ENCODE measurements at regions not wholly inside any gene's neighbourhood (a gene's known extent, or its start where the extent isn't known, plus 50 kb on each side); places are given as distances from the start of the nearest gene placed in this dataset.

DNA sequence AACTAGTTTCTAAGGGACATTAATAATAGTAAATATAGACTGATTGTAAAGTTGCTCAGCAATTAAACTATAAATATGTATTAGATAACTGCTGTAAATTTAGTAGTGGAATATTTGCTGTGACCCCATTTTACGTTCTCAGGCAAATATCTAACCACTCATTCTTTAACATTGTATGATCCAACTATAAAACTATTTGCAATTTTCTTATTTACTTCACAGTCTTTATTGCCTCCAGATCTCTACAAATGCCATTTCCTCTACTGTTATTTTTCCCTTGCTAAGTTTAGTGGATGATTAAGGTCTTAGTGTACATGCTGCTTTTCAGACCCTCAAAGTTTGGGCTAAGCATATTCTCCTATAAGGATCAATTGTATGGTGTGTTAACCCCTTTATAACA is 526.2 kb upstream of the ST8SIA4 start:
- Histone ChIP-seq H3K9ac (ENCODE audit: low read length in 3 of 3) (no peak overlapping the region), H3K27me3 (ENCODE audit: control insufficient read depth, insufficient read depth, low read length) (no peaks in the 10 kb centered on the region), H3K4me3 (ENCODE audit: low read length in 3 of 3) (no peak overlapping the region), H3K4me1 (ENCODE audit: control insufficient read depth in 2 of 3, insufficient read depth in 2 of 3, low read depth in 1 of 3, low read length in 3 of 3) (no peaks in the 10 kb centered on the region), H3K27ac (ENCODE audit: low read depth in 2 of 2, low read length in 2 of 2) (no peak overlapping the region), H3K9me3 (ENCODE audit: control insufficient read depth in 2 of 3, insufficient read depth in 1 of 3, low read length in 3 of 3) (no peaks in the 10 kb centered on the region), H3K36me3 (ENCODE audit: control insufficient read depth in 2 of 3, insufficient read depth in 3 of 3, low read length in 3 of 3) (no peaks in the 10 kb centered on the region)
- FAIRE-seq = no peak
- TF ChIP-seq, protein P1, sequence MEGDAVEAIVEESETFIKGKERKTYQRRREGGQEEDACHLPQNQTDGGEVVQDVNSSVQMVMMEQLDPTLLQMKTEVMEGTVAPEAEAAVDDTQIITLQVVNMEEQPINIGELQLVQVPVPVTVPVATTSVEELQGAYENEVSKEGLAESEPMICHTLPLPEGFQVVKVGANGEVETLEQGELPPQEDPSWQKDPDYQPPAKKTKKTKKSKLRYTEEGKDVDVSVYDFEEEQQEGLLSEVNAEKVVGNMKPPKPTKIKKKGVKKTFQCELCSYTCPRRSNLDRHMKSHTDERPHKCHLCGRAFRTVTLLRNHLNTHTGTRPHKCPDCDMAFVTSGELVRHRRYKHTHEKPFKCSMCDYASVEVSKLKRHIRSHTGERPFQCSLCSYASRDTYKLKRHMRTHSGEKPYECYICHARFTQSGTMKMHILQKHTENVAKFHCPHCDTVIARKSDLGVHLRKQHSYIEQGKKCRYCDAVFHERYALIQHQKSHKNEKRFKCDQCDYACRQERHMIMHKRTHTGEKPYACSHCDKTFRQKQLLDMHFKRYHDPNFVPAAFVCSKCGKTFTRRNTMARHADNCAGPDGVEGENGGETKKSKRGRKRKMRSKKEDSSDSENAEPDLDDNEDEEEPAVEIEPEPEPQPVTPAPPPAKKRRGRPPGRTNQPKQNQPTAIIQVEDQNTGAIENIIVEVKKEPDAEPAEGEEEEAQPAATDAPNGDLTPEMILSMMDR (IDR thresholded peaks at IDR 0.05; ENCODE audit: borderline replicate concordance, extremely low read depth, insufficient read depth) = no peak
- intact Hi-C loops (cut with DNase I) = no loop called here
- no peak for DNase-seq

DNA sequence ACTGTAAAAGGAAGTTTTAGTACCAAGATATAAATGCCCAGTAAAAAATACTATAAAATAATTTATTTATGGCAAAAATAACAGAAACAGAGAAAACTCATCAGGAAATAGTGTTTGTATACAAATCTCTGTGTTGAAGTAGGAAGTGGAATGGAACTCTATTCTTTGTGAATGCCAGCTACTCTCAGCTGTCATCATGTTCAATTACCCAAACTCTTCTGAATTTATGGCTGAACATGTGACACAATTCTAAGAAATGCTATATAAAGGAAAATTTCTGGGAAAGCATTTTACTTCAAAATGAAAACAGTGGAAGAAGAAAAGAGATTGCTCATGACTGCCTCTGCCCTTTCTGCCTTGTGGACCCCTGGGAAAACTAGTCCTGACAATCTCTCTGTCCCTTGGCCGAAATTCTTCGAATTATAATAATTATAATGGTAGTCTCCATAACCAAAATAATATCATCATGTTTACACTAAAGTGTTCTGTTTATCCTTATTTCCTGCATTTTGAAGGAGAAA is 522.3 kb upstream of the ST8SIA4 start:
- Histone ChIP-seq H3K27me3 (ENCODE audit: control insufficient read depth, insufficient read depth, low read length) (no peaks in the 10 kb centered on the region), H3K9ac (ENCODE audit: low read length in 3 of 3) (no peak overlapping the region), H3K4me3 (ENCODE audit: low read length in 3 of 3) (no peak overlapping the region), H3K9me3 (ENCODE audit: control insufficient read depth in 2 of 3, insufficient read depth in 1 of 3, low read length in 3 of 3) (no peaks in the 10 kb centered on the region), H3K4me1 (ENCODE audit: control insufficient read depth in 2 of 3, insufficient read depth in 2 of 3, low read depth in 1 of 3, low read length in 3 of 3) (no peaks in the 10 kb centered on the region), H3K27ac (ENCODE audit: low read depth in 2 of 2, low read length in 2 of 2) (no peak overlapping the region), H3K36me3 (ENCODE audit: control insufficient read depth in 2 of 3, insufficient read depth in 3 of 3, low read length in 3 of 3) (no peaks in the 10 kb centered on the region)
- TF ChIP-seq, protein P1 (IDR thresholded peaks at IDR 0.05; ENCODE audit: borderline replicate concordance, extremely low read depth, insufficient read depth) = no peak
- FAIRE-seq = no peak
- DNase-seq = no peak
- intact Hi-C loops (cut with DNase I) = no loop called here

DNA sequence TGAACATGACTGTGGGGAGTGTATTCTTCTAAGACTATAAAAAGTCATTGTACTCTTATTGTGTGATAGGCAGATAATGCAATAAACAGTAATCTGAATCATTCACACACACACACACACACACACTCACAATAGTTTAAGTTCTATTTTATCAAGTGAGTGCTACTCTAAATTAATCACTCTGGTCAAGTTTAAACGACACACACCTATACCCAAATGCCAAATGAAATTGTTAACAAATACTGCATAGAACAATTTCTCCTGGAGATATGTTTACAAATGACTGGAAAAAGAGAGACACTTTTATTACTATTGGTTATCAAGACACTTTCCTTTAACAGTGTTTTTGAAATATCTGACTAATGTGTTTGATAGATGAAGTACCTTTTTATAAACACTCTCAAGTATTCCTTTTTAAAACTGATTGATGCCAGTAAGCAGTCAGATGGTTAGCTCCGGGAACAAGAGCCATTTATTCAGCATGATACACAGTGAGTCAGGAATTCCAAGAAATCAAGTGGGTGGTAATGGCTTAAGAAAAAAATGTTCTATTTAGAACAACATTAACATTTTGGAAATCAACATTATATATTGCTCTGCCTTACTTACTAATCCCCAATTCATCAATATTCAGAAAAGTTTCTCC is 521.6 kb upstream of the ST8SIA4 start:
- Histone ChIP-seq H3K9ac (ENCODE audit: low read length in 3 of 3) (no peak overlapping the region), H3K4me3 (ENCODE audit: low read length in 3 of 3) (no peak overlapping the region), H3K4me1 (ENCODE audit: control insufficient read depth in 2 of 3, insufficient read depth in 2 of 3, low read depth in 1 of 3, low read length in 3 of 3) (no peaks in the 10 kb centered on the region), H3K27ac (ENCODE audit: low read depth in 2 of 2, low read length in 2 of 2) (no peak overlapping the region), H3K36me3 (ENCODE audit: control insufficient read depth in 2 of 3, insufficient read depth in 3 of 3, low read length in 3 of 3) (no peaks in the 10 kb centered on the region), H3K9me3 (ENCODE audit: control insufficient read depth in 2 of 3, insufficient read depth in 1 of 3, low read length in 3 of 3) (no peaks in the 10 kb centered on the region), H3K27me3 (ENCODE audit: control insufficient read depth, insufficient read depth, low read length) (no peaks in the 10 kb centered on the region)
- FAIRE-seq (no peak), DNase-seq (no peak)
- TF ChIP-seq, protein P1 (IDR thresholded peaks at IDR 0.05; ENCODE audit: borderline replicate concordance, extremely low read depth, insufficient read depth) = no peak
- intact Hi-C loops (cut with DNase I) = no loop called here
